ENCODE measurements at regions not wholly inside any gene's neighbourhood (a gene's known extent, or its start where the extent isn't known, plus 50 kb on each side); places are given as distances from the start of the nearest gene placed in this dataset.

- H2AFZ ChIP-seq (replicated peaks; ENCODE audit: low read length, poor library complexity) = no peak overlapping the region
- no peak overlapping the region for H3K27ac ChIP-seq (ENCODE audit: insufficient read depth, low read length)
- no peak overlapping the region for H2AK9ac ChIP-seq (replicated peaks; ENCODE audit: low read depth, low read length, poor library complexity)
- no peak overlapping the region for H4K8ac ChIP-seq (ENCODE audit: low read depth in 2 of 2, low read length in 2 of 2)
- no peak overlapping the region for H3K18ac ChIP-seq (ENCODE audit: low read depth, low read length)
- no peaks in the 10 kb centered on the region for H3K36me3 ChIP-seq (ENCODE audit: control insufficient read depth, insufficient read depth, low read length)
- peaks cover 3% of the 10 kb centered on the region; the same call in 1 of the 2 replicates for H3K9me3 ChIP-seq (ENCODE audit: control insufficient read depth, insufficient read depth, low read length)
- H3K27me3 ChIP-seq (ENCODE audit: control insufficient read depth, insufficient read depth, low read length) = no peaks in the 10 kb centered on the region
- CTCF ChIA-PET = no interaction called here
- DNase-seq = no peak
- dilution Hi-C loops (cut with HindIII; ENCODE audit: low sequenced_read_pairs, unreplicated experiment) = no loop called here
- TF ChIP-seq SMC3 (IDR thresholded peaks at IDR 0.05; ENCODE audit: low read depth, low read length) = no peak
- no peak for TF ChIP-seq CTCF (conservative IDR thresholded peaks at IDR 0.05; ENCODE audit: low read depth, low read length)
- TF ChIP-seq NFE2L2 (IDR thresholded peaks at IDR 0.05; ENCODE audit: low read depth, low read length) = no peak
- no peak for TF ChIP-seq RCOR1 (IDR thresholded peaks at IDR 0.05; ENCODE audit: insufficient replicate concordance, low read length)
- TF ChIP-seq CHD1 (IDR thresholded peaks at IDR 0.05; ENCODE audit: low read depth, low read length) = no peak
- no peak for TF ChIP-seq RFX5 (IDR thresholded peaks at IDR 0.05; ENCODE audit: low read depth, low read length)
- TF ChIP-seq BHLHE40 (IDR thresholded peaks at IDR 0.05; ENCODE audit: low read depth, low read length) = no peak
- TF ChIP-seq USF2 (IDR thresholded peaks at IDR 0.05; ENCODE audit: low read depth, low read length) = no peak
- no peak for TF ChIP-seq MAFK (IDR thresholded peaks at IDR 0.05; ENCODE audit: low read depth, low read length)
- no peak for TF ChIP-seq MXI1 (IDR thresholded peaks at IDR 0.05; ENCODE audit: borderline replicate concordance, low read depth, low read length)
- H2BK15ac ChIP-seq (ENCODE audit: low read depth, low read length) = no peak overlapping the region
- no peak overlapping the region for H2AK5ac ChIP-seq (ENCODE audit: low read depth, low read length)
- no peak overlapping the region for H2BK20ac ChIP-seq (ENCODE audit: low read depth, low read length)
- no peak overlapping the region for H3K23ac ChIP-seq (ENCODE audit: low read depth, low read length)
- H3K9me1 ChIP-seq (ENCODE audit: insufficient read depth, low read length) = no peaks in the 10 kb centered on the region
- no peak overlapping the region for H3K4ac ChIP-seq (ENCODE audit: low read depth, low read length)
- POLR2A ChIA-PET (ENCODE audit: unreplicated experiment) = no interaction called here
- in situ Hi-C loops (cut with MboI; ENCODE audit: low sequenced_read_pairs) = no loop called here
- H3K4me2 ChIP-seq (ENCODE audit: low read depth, low read length) = no peak overlapping the region
- no peaks in the 10 kb centered on the region for H4K20me1 ChIP-seq (ENCODE audit: insufficient read depth, low read length)
- H4K5ac ChIP-seq (ENCODE audit: low read depth, low read length) = no peak overlapping the region
- H2BK120ac ChIP-seq (ENCODE audit: low read depth, low read length) = no peak overlapping the region
- no peak overlapping the region for H4K91ac ChIP-seq (ENCODE audit: insufficient read depth, low read depth, low read length)
- H3K4me1 ChIP-seq (ENCODE audit: control insufficient read depth, insufficient read depth, low read length) = no peaks in the 10 kb centered on the region
- H3K14ac ChIP-seq (replicated peaks; ENCODE audit: low read depth, low read length) = no peak overlapping the region
- intact Hi-C loops (cut with micrococcal nuclease) = no loop called here
- ATAC-seq (ENCODE audit: low read depth) = no peak
- no peak overlapping the region for H2BK5ac ChIP-seq (ENCODE audit: low read depth, low read length, poor library complexity, severe bottlenecking)
- no peaks in the 10 kb centered on the region for H3K79me1 ChIP-seq (ENCODE audit: low read depth in 1 of 2, low read length in 2 of 2)
- H3K56ac ChIP-seq (ENCODE audit: extremely low read depth, insufficient read depth, low read length) = no peak overlapping the region
- BruUV-seq (replicated peaks) = no TSS peak
- H3K4me3 ChIP-seq (ENCODE audit: insufficient read depth, low read depth, low read length) = no peak overlapping the region
- H3K9ac ChIP-seq (ENCODE audit: low read depth, low read length) = no peak overlapping the region
Measured at GRCh38 chr9:29325894-29326293, 1752.6 kb upstream of the C9orf72 start.
